HG03196 (cell line): ENCODE measurements at regions not wholly inside any gene's neighbourhood (a gene's known extent, or its start where the extent isn't known, plus 50 kb on each side); places are given as distances from the start of the nearest gene placed in this dataset.
"Not testable (repeated sequence)": the region's sequence is repeated elsewhere in the genome, so short reads cannot be mapped to it uniquely, and the experiment has no call there.

ENCODE experiments used
- ATAC-seq: cut with Tn5 transposase; IDR thresholded peaks from one replicate; pipeline ENCODE4 v1.9.1; 2021; ENCODE audit not compliant: unreplicated experiment

DNA sequence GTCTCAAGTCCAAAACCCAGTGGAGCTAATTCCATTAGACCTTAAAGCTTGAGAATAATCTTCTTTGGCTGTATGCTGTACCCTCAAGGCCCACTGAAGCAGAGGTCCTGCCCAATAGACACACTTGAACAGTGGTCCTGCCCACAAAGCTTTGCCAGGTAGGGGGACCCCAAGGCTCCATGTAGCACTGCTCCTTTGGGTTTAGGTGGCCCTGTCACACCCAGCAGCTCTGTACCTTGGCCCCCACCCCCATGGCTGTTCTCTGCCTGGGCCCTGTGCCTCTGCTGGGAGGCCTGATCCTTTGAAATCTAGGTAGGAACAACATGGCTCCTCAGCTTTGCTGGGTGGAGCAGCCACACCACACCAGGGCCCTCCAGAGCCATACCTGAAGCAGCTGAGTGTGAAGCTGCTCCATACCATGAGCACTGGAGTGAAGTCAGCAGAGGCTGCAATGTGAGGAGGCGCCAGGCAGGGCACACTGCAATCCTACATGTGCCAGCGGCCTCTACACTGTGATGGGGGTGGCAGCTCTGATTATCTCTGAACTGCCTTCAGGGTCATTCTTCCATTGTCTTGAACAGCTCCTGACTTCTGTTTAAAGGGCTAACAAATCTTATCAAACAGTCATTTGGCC, 188.0 kb upstream of the CCDC54 start:
- ATAC-seq = no peak

DNA sequence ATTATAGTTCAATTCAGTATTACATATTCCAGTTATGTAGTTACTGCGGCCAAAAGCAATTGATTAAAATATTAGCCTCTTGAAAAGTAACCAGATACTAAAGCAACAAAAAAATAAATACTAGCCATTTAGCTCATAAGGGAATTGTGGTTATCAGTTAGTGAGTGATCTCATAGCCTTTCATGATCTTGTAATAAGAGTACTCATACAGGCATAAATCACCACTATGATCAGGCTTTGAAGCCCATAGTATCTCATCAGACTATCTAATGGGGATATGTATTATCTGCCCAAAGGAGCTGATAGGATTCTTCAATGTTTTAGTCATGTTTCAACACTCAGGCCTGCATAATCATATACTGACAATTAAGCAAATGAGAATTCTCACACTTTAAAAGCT, 184.1 kb upstream of the CCDC54 start:
- ATAC-seq = no peak

GRCh38 chr3:107198581-107199181, 178.6 kb upstream of the CCDC54 start:
- no peak for ATAC-seq

DNA sequence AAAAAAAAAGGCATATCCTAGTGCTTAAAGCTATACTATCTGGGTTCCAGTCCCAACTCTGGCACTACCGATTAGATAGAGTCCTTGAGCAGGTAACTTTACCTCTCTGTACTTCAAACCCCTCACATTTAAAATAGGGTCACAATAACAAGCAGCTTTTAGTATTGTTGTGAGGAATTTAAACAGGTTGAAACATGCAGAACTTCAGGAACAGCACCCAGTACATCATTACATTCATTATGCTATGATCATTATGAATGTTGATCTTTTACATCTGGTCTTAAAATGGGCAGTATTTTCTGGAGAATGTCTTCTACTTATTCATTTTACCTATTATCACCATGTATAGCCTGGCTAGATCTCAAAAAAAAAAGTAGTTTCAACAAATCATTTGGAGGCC, 176.1 kb upstream of the CCDC54 start:
- no peak for ATAC-seq

- not testable (repeated sequence) for ATAC-seq
Observed at GRCh38 chr3:107202885-107203284, 174.4 kb upstream of the CCDC54 start.

DNA sequence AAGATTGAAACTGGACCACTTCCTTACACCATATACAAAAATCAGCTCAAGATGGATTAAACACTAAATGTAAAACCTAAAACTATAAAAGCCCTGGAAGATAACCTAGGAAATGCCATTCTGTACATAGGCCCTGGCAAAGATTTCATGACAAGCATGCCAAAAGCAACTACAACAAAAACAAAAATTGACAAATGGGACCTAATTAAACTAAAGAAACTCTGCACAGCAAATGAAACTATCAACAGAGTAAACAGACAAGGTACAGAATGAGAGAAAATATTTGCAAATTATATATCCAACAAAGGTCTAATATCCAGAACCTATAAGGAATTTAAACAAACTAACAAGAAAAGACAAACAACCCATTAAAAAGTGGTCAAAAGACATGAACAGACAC, 173.1 kb upstream of the CCDC54 start:
- ATAC-seq = no peak

- ATAC-seq = no peak
Observed at GRCh38 chr3:107205358-107205757, 171.9 kb upstream of the CCDC54 start.

DNA sequence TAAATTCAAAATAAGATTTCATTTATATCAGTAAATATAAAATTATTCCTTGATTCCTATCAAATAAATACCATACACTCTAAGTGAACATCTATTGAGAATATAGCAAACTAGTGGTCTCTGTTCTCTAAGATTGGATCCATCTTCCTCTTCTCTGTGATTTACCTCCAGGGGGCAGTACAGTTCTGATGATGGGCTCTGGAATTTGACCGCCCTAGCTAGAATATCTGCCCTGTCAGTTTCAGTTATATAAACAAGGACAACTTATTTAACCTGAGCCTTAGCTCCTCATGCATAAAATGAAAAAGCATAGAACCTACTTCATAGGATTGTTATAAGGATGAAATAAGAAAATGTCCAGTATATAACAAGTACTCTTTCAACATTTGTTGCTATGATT, 171.1 kb upstream of the CCDC54 start:
- ATAC-seq = no peak

GRCh38 chr3:107206945-107207344, 170.3 kb upstream of the CCDC54 start:
- ATAC-seq = no peak

DNA sequence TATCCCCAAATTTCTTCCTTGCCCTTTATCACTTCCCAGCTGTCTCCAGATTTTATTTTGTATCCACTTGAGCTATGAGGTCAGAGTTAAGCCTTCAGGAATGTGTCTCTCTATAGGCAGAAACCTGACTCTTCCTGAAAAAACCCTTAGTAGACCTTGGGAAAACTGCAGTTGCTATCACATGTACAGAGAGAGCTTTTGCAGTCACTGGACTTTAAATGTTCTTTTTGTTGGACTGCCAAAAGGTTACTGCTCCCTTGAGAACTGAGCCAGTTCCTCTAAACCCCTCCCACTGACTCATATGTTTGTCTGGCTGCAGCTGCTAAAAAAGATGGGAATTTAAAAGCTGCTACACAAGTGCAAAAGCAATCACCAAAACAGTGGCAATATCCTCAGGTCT, 169.1 kb upstream of the CCDC54 start:
- no peak for ATAC-seq

DNA sequence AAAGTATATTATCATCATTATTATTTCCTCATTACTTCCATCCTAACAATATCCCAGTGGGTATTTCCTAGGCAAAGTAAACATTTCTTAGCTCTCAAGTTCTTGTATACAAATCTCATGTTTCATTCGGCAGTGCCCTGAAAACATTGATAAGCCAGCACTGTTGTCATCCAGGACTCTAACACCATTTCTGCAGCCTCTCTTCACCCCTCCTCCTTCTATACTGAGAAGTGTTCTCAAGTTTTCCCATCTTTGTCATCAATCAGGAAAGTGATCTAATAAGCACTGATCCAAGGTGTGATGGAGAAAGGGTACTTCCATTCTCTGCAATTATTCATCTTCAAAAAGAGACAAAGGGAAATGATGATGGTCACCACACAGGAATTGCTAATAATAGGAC, 168.4 kb upstream of the CCDC54 start:
- no peak for ATAC-seq

GRCh38 chr3:107209302-107209990, 167.8 kb upstream of the CCDC54 start:
- ATAC-seq = no peak

DNA sequence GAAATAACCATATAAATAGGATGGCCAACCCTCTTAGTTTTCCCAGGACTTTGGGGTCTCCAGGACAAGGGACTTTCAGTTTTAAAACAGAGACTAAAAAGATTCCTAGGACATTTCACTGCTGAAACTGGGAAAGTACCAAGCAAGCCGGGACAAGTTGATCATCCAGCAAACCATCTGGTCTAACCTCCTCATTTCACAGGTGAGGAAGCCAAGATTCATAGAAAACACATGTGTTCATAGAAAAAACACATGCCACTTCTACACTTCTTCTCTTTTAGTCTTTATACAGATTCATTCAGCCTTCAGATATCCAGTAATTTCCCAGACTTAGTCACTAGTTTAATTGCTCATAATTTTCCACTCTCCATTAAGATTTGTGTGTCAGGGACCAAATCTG, 165.6 kb upstream of the CCDC54 start:
- ATAC-seq = no peak

- ATAC-seq = no peak
Observed at GRCh38 chr3:107212618-107213017, 164.6 kb upstream of the CCDC54 start.

DNA sequence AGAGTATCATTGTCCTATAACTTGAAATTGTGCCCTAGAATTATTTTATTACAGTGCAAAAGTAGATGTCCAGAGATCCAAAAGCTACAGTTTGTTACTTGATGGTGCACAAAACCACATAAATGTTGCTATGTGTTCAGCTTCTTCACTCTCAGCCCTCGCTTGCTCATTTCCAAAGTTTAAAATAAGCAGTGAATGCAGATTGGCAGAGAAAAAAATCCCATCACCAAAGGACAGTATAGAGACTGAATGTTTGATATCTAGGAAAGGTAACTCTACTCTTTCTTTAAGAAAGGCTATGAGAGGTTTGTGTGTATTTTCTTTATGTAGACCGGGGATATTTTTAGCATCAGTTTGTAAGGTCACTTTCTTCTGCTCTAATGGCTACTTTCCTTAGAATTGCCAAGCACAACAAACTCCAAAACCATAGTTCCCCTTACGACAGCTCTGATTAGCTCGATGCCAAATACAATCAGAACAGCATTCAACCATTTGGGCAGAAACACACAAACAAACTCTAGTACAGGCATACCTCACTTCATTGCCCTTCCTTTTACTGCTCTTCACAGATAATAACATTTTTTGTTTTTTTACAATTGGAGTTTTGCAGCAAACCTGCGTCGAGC, 164.1 kb upstream of the CCDC54 start:
- no peak for ATAC-seq

DNA sequence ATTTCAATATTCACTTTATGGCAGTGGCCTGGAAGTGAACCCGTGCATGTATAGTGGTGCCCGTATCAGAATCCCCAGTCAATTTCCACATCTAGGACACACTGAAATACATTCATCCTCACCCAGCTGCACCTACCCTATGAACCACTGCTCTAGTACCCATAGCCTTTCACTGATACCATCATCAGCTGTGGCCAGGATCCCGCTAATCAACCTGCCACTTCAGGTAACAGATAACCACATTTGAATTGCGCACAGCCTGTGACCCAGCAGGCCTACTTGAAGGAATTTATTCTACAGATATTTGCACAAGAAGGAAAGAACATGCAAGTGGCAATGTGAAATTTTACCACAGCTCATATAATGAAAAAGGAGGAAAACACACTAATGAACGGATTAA, 161.0 kb upstream of the CCDC54 start:
- ATAC-seq = no peak

DNA sequence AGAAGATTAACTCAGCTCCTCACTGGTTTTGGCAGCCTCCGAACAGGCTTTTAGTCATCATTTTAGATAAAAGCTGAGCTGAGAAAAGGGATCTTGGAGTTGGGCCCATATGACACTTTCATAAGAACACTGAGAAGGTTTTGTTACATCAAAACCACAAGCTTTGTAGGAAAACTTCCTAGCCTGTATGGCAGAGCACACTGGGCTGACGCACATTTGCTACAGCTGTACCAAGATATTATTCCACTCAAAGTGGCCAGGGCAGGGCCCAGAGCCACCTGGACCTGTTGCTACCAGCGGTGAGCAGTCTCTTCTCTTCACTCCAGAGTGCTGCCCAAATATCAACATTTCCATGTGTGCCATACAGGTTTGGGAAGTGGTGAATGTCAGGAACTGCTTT, 160.5 kb upstream of the CCDC54 start:
- no peak for ATAC-seq

DNA sequence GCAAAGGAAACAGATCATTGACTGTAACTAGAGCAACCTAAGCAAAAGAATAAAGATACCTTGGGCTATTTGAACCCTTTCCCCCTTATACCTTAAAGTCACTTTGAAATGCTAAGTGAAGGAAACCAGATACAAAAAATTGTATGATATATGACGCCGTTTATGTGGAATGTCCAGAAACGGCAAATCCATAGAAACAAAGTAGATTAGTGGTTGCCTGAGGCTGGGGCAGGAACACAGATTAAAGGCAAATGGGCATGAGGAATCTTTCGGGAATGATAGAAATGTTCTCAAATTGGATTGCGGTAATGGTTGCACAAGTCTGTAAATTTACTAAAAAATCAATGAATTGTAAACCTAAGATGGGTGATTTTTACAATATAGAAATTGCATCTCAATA, 160.1 kb upstream of the CCDC54 start:
- ATAC-seq = no peak

- no peak for ATAC-seq
Observed at GRCh38 chr3:107218864-107219269, 158.4 kb upstream of the CCDC54 start.

- ATAC-seq = no peak
Observed at GRCh38 chr3:107220538-107220937, 156.7 kb upstream of the CCDC54 start.

- ATAC-seq = no peak
Observed at GRCh38 chr3:107221856-107222255, 155.4 kb upstream of the CCDC54 start.

DNA sequence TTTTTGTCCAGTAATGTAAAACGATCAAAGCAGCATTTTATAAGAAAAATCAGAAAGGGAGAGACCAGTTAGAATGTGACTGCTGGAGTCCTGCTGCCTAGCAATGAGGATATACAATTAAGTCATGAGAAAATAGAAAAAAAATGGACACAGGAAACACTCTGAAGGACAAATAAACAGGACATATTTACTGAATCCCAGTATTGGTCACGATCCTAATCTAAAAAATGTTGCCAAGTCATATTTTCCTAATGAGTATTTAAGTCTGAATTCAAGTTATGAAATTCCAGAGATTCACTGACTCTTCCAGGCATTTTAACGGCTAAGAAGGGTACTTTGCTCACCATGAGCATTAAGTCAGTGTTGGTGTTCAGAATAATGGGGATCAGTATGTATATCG, 154.3 kb upstream of the CCDC54 start:
- ATAC-seq = no peak
